NCI-H2196 (cell line): ENCODE measurements at regions not wholly inside any gene's neighbourhood (a gene's known extent, or its start where the extent isn't known, plus 50 kb on each side); places are given as distances from the start of the nearest gene placed in this dataset.

ENCODE experiments used
- DNase-seq: peaks from one replicate; lab custom pipeline; 2025; ENCODE audit not compliant: unreplicated experiment; lab: John Stamatoyannopoulos, UW

DNA sequence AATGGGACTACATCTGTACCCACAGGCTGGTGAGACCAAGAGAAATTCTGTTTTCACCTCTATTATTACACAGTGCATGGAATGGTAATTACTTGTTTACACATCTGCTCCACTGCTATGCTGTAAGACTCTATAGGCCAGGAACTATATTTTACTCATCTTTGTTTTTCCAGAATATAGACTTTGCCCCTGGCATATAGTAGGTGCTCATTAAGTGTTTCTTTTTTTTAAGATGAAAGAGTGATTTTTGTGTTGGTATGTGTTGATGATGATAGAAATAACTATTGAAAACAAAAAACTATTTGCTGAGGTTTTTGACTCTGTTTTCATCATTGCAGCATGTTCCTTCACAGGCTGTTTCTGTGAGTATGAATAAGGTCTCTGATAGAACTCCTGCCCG lies 294.7 kb downstream of the CSNK1G3 start:
- no peak for DNase-seq

- no peak for DNase-seq
Observed at GRCh38 chr5:123805300-123805699, 293.3 kb downstream of the CSNK1G3 start.

DNA sequence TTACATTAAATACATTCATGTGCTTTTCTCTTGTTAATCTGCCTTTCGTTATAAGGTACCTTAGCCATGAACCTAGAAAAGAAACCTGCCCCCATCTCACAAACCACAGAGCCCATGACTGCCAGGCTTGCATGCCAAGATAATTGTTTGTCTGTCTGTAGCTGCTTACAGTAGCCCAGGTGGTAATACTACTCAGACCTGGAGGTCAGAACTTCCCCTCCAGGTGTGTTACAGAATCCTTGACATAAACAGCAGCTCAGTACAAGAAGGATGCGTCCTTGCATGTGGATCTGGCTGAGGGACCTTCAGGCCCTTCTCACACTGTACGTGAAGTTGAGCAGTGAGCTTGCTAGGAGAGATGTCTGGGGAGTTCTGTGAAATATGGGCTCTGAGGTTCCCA lies 291.4 kb downstream of the CSNK1G3 start:
- DNase-seq, result no peak

- no peak for DNase-seq
Observed at GRCh38 chr5:123802298-123802951, 290.4 kb downstream of the CSNK1G3 start.

GRCh38 chr5:123800640-123801039 lies 288.7 kb downstream of the CSNK1G3 start:
- no peak for DNase-seq

GRCh38 chr5:123795688-123796087 lies 283.7 kb downstream of the CSNK1G3 start:
- DNase-seq, result no peak

DNA sequence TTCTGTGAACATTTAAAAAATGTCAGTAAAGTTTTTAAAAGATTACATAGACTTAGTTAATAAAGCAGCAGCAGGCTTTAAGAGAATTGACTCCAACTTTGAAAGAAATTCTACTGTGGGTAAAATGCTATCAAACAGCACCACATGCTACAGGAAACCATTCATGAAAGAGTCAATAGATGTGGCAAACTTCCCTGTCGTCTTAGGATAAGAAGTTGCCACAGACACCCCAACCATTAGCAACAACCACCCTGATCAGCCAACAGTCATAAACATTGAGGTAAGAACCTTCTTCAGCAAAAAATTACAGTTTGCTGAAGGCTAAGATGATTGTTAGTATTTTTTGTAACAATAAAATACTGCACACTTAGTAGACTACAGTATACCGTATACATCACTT lies 278.2 kb downstream of the CSNK1G3 start:
- DNase-seq, result no peak

- no peak for DNase-seq
Observed at GRCh38 chr5:123787635-123788034, 275.7 kb downstream of the CSNK1G3 start.

- no peak for DNase-seq
Observed at GRCh38 chr5:123787136-123787535, 275.2 kb downstream of the CSNK1G3 start.

- no peak for DNase-seq
Observed at GRCh38 chr5:123786411-123786810, 274.4 kb downstream of the CSNK1G3 start.

DNA sequence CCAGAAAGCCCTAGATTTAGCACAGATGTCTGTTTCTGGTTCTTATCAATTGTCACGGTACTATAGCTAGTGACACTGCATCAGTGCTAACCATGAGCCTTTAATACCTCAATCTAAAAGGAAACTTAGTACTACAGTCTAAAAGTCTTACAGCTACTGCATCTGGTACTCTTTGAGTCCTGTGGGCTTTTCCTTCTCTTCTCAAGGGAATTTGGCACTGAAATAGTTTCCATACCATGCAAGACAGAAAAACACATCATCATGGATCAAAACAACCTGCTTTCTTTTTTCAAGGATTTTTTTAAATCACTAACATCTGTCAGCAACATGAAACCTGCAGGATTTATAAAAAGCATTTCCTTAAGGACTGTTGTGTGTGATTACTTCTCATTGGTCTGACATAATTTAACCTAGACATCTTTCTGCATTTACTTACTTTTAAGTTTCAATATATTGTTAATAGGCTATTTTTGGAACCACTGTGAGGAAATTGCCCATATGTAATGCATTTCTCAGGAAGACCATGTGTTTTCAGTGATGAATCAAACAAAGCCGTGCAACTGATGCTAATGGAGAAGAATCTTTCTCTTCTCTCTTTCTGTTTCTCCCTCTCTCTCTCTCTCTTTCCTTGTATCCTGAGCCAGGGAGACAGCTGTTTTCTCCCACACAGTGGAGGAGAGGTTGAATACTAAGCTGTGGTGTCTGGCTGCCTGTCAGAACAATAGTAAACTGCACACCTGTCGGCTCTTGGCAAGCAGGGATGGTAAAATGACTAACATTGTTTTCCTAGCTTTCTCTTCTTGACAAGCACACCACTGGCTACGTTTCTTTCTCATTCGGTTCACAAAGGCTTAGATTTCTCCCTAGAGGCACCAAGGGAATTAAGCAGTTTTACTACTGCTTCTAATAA lies 273.4 kb downstream of the CSNK1G3 start:
- peak; percentile 75 for DNase-seq

- no peak for DNase-seq
Observed at GRCh38 chr5:123783421-123783820, 271.4 kb downstream of the CSNK1G3 start.

DNA sequence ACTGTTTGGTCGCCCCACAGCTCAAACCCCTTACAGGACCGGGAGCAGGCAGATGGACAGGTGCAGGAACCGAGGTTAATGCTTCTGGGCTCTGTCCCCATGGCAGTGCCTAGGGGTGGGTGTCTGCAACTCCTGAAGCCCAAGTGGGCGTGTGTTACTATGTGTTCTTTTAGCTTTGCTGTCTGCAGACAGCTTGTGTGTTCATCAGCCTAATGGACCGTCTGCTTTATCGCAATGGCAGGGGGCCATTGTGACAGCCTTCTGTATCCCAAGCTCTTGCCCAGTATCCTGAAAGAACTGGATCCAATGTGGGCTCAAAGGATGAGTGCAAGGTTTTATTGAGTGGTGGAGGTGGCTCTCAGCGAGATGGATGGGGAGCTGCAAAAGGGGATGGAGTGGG lies 266.7 kb downstream of the CSNK1G3 start:
- DNase-seq, result no peak

DNA sequence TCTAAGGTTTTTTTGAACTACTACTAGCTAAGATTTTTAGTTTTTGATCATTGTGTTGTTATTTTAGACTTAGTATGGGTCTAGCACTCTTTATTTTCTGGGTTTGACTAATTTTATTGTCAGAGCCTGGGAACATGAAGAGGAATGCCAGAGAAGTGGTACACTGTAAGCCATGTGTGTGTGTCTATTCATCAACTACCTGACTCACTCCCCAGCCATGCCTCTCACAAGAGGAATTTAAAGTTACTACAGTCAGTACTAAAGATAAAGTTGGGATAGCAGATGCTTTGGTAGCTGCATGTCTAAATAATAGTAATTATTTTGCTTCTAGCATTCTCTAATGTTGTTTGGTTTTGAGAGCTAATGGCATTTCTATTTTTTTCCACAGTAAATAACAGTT lies 264.8 kb downstream of the CSNK1G3 start:
- no peak for DNase-seq

DNA sequence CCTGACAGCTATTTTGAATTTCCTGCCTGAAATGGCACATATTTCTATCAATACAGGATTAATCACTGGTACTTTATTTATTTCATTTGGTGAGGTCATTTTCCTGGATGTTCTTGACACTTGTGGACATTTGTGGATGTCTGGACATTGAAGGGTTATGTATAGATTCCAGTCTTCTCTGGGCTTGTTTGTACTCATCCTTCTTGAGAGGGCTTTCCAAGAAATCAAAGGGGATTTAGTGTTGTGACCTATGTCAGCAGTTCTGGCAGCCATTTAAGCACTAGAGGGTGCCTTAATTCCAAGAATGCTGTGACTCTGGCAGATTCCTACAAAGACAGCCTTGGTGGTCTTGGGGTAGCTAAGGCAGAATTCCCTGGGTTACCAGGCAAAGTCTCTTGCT lies 259.7 kb downstream of the CSNK1G3 start:
- no peak for DNase-seq

DNA sequence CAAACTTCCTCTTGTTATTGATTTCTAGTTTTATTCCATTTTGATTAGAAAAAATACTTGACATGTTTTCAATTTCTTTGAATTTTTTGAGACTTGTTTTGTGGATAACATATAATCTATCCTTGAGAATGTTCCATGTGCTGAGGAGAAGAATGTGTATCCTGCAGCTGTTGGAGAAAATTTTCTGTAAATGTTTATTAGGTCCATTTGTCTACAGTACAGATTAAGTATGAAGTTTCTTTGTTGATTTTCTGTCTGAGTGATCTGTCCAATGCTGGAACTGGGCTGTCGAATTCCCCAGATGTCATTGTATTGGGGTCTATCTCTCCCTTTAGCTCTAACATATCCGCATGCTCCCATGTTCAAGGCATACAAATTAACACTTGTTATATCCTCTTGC lies 251.2 kb downstream of the CSNK1G3 start:
- no peak for DNase-seq

DNA sequence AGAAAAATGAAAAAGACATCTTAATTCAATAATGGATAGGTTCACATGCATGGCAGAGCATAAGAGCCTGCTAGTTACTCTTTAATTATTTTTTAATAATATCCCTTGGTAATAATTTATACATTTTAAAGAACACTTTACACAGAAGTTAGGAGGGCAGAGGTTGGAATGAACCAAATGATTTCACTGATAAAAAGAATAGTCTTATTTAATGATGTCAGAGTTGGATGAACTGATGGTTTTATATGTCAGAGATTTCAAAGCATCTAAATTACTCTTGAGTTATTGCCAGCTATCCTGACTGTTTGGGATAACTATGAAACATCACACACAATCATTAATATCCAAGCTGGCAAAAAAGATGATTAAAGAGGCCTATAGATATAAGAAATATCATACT lies 244.8 kb downstream of the CSNK1G3 start:
- DNase-seq, result no peak

DNA sequence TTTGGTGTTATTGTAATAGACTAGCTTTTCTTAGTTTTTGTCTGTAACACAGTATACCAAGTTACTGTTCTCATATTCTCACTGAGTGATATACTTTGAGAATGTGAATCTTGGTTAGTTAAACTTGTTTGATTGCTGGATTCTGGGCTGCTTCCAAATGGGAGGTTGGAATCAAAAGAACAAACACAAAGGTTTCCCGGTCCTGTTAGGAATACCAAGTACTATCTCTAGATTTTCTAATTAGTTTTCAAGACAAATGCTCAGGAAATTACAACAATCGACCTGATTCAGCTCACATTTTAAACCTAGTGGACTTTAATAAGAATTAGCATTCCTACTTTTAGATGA lies 244.3 kb downstream of the CSNK1G3 start:
- DNase-seq, result no peak

DNA sequence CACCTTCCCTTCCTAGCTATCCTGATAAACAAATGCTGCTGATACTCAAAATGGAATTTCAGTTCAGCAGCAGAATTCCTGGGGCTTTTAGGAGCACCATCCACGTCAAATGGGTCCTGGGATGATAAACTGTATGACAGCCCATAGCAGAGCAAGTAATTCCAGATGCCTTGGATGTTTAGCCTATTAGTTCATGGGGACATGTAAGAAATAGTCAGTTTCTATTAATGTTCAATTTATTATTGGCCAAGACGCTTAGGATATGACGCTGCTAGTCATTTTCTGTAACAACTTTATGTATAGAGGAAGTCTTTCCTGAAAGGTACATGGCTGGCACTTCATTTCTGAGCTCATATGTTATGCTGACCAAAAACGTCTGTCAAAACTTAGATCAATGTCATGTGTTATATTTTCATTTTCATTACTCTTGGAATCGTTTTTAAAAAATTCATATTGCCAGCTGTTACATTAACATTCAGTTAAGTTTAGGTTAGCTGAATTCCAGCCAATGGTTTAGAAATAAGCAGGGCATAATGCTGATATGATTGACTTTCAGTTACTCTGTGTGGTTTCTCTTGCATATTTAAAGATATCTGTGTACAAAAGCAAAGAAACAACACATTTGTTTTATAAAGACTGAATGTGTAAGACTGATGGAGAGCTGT lies 243.8 kb downstream of the CSNK1G3 start:
- DNase-seq, result no peak

GRCh38 chr5:123754908-123755307 lies 242.9 kb downstream of the CSNK1G3 start:
- DNase-seq, result no peak

DNA sequence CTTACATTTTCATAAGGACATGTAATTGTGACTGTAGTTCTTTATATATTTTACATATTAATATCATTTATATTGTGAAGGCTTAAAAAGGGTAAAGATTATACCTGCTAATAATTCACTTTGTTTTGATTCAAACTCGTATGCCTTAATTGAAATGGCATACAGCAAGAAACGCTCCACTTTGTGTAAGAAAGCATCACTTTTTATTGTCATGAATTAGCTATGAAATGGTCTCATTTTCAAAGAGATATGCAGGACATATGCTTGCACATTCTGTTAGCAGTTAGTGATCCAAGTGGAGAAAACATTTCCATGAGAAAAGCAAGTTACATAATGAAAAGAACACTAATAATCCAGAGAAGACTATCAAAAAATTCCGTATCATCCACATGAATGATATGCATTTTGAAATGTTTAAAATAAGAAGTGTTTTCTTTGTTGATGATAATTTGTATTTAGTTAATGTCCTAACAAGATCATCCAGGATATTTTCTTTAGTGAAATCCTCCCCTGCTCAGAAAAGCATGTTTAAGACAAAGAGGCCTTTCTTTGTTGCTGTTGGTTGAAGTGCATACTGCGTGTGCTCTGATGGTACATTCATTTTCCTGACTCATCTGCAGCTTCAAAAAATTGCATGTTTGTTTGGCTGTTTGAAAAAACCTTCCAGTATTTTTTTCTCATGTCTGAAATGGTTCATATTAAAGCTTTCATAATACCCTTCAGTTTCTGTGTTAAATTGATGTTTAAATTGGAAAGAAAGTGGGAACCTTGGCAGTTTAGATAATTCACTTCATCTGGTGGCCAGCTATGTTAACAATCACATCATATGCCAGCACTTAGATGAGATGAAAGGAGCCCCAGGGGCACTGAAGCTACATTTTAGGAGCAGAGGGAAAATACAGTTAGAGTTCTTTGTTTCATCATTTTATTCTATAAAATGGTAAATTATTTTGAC lies 242.2 kb downstream of the CSNK1G3 start:
- no peak for DNase-seq
